ENCODE measurements at regions not wholly inside any gene's neighbourhood (a gene's known extent, or its start where the extent isn't known, plus 50 kb on each side); places are given as distances from the start of the nearest gene placed in this dataset.

DNA sequence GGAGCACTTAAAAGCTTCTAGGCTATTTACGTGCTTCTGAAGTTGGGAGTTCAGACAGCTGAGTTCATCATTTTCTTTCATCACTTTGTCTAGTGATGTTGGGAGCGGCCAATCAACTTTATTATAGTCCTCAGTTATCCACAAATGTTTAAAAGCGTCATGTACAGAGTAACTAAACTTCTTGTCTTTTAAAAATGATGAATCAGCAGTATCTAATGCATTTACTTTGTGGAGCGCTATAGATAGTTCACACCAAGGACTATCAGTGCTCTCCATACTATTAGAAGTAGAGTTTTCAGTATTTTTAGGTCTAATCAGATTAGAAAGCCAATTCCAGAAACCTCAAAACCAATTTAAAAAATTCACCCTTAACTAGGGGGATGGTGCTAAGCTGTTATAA lies 778.7 kb upstream of the PRMT6 start:
- Histone ChIP-seq H3K9me3 (ENCODE audit: low read length) (peaks cover 30% of the 10 kb centered on the region), H3K79me2 (ENCODE audit: low read length) (no peaks in the 10 kb centered on the region), H3K27ac (ENCODE audit: low read length) (no peak overlapping the region), H3K4me1 (ENCODE audit: low read length) (no peaks in the 10 kb centered on the region), H3K27me3 (ENCODE audit: low read length) (no peaks in the 10 kb centered on the region), H3K9ac (ENCODE audit: low read length) (no peak overlapping the region), H3K36me3 (ENCODE audit: insufficient read depth, low read length) (no peaks in the 10 kb centered on the region), H2AFZ (ENCODE audit: low read length) (no peak overlapping the region), H3K4me2 (ENCODE audit: low read depth, low read length, poor library complexity, severe bottlenecking) (no peak overlapping the region), H3K9me2 (replicated peaks; ENCODE audit: insufficient read depth, low read length) (no peaks in the 10 kb centered on the region), H4K20me1 (ENCODE audit: insufficient read depth, low read depth, low read length) (no peaks in the 10 kb centered on the region), H3K4me3 (ENCODE audit: low read length) (no peak overlapping the region)
- DNase-seq, result no peak

DNA sequence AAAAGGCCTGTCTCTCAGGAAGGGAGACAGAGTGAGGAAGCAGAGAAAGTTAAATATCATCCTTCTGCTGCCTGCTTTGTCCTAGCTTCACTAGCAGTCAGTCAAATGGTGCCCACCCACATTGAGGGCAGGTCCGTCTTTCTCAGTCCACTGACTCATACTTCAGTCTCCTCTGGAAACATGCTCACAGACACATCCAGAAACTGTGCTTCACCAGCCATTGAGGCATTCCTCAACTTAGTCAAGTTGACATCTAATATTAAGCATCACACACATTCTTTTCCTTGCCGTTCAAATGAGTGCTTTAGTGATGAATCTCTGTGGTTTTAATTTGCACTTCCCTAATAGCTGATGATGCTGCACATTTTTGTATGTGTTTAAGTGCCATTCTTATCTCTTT lies 777.8 kb upstream of the PRMT6 start:
- H3K79me2 ChIP-seq (ENCODE audit: low read length), result no peaks in the 10 kb centered on the region
- peaks cover 22% of the 10 kb centered on the region for H3K9me3 ChIP-seq (ENCODE audit: low read length)
- H4K20me1 ChIP-seq (ENCODE audit: insufficient read depth, low read depth, low read length), result no peaks in the 10 kb centered on the region
- no peaks in the 10 kb centered on the region for H3K36me3 ChIP-seq (ENCODE audit: insufficient read depth, low read length)
- DNase-seq, result no peak
- H3K27ac ChIP-seq (ENCODE audit: low read length), result no peak overlapping the region
- H3K27me3 ChIP-seq (ENCODE audit: low read length), result no peaks in the 10 kb centered on the region
- no peak overlapping the region for H3K4me3 ChIP-seq (ENCODE audit: low read length)
- H2AFZ ChIP-seq (ENCODE audit: low read length), result no peak overlapping the region
- no peaks in the 10 kb centered on the region for H3K4me1 ChIP-seq (ENCODE audit: low read length)
- no peak overlapping the region for H3K9ac ChIP-seq (ENCODE audit: low read length)
- H3K4me2 ChIP-seq (ENCODE audit: low read depth, low read length, poor library complexity, severe bottlenecking), result no peak overlapping the region
- no peaks in the 10 kb centered on the region for H3K9me2 ChIP-seq (replicated peaks; ENCODE audit: insufficient read depth, low read length)

DNA sequence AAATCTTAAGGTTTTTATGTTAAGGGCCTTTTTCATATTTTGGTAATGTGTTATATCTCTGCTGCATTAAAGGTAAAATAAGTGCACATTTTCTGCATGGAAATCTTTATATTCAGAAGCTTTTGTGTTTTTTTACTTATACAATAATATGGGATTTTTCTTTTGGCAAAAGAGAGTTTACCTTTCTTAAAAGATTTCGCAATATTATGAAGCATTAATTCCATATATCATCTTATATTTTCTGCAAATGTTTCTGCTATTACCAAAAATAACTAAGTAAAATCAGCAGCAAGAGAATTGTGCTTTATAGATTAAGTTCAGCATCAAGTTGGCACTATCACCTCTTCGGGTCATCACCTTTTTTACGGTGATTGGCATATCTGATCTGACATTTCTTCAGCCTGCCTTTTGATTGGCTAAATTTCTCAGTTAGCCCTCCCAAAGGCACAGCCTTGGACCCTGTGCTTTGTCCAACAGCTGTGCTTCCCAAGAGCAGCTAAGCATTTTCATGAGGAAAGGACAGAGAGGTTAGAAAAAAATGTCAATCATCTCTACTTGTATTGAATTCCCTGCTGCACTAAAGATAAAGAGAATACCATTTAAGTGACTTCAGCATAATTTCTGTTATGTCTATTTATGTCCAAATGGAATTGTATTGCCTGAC lies 767.1 kb upstream of the PRMT6 start:
- Histone ChIP-seq H3K36me3 (ENCODE audit: insufficient read depth, low read length) (no peaks in the 10 kb centered on the region), H2AFZ (ENCODE audit: low read length) (no peak overlapping the region), H3K79me2 (ENCODE audit: low read length) (no peaks in the 10 kb centered on the region), H3K9me3 (ENCODE audit: low read length) (peaks cover 15% of the 10 kb centered on the region), H3K27me3 (ENCODE audit: low read length) (no peaks in the 10 kb centered on the region), H3K4me3 (ENCODE audit: low read length) (no peak overlapping the region), H4K20me1 (ENCODE audit: insufficient read depth, low read depth, low read length) (no peaks in the 10 kb centered on the region), H3K27ac (ENCODE audit: low read length) (no peak overlapping the region), H3K4me1 (ENCODE audit: low read length) (no peaks in the 10 kb centered on the region), H3K9me2 (replicated peaks; ENCODE audit: insufficient read depth, low read length) (no peaks in the 10 kb centered on the region), H3K4me2 (ENCODE audit: low read depth, low read length, poor library complexity, severe bottlenecking) (no peak overlapping the region), H3K9ac (ENCODE audit: low read length) (no peak overlapping the region)
- no peak for DNase-seq

DNA sequence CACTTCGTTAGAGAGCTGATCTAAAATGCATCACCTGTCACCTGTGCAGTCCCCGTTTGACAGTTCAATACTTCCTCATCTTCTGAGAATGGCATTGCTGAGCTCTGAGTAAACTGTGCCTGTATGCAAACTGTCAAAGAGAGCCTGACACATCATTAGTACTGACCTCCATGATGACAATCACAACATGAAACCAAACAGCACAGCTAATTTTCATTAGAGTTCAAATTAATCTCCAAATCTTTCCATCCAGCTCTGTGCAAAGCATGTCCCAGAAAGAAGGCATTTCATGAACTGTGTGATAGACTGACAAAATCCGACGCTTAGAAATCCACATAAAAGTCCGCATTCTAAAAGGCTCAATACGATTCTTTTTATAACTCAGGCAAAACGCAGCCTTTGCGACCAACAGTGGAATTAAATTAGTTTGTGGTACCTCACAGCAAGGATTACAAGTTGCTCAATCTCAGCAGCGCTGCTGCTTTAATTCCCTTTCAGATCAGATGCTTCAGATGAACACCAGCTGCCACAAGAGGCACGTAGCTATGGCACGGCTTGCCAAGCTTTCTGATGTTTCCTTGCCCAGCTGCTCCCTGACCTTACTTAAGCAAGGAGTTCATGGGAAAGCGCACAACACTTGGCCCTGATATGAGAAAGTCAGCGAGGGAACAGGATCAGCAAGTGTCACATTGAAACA lies 765.5 kb upstream of the PRMT6 start:
- no peak overlapping the region for H3K27ac ChIP-seq (ENCODE audit: low read length)
- no peaks in the 10 kb centered on the region for H3K79me2 ChIP-seq (ENCODE audit: low read length)
- peaks cover 21% of the 10 kb centered on the region for H3K9me3 ChIP-seq (ENCODE audit: low read length)
- no peak overlapping the region for H3K4me3 ChIP-seq (ENCODE audit: low read length)
- no peaks in the 10 kb centered on the region for H4K20me1 ChIP-seq (ENCODE audit: insufficient read depth, low read depth, low read length)
- H3K4me2 ChIP-seq (ENCODE audit: low read depth, low read length, poor library complexity, severe bottlenecking), result no peak overlapping the region
- H3K4me1 ChIP-seq (ENCODE audit: low read length), result no peaks in the 10 kb centered on the region
- H3K9ac ChIP-seq (ENCODE audit: low read length), result no peak overlapping the region
- H3K36me3 ChIP-seq (ENCODE audit: insufficient read depth, low read length), result no peaks in the 10 kb centered on the region
- DNase-seq, result no peak
- no peaks in the 10 kb centered on the region for H3K27me3 ChIP-seq (ENCODE audit: low read length)
- no peaks in the 10 kb centered on the region for H3K9me2 ChIP-seq (replicated peaks; ENCODE audit: insufficient read depth, low read length)
- no peak overlapping the region for H2AFZ ChIP-seq (ENCODE audit: low read length)

DNA sequence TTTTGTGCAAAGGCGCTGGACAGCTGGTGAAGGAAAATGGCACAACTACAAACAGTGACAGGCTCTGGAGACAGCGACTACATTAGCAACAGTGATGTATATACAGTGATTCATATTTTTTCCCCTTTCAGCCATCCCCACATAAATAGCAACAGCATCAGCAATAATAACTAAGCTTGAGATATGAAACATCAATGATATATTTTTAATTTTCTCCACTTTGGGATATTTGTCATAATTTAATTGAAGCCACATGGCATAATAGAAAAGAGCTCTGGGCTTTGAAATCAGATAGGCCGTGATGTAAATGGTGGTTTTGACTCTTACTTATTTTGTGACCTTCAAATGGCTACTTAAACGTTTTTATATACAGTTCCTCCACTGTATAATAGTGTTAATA lies 764.3 kb upstream of the PRMT6 start:
- DNase-seq, result no peak
- Histone ChIP-seq H2AFZ (ENCODE audit: low read length) (no peak overlapping the region), H3K9me3 (ENCODE audit: low read length) (peaks cover 21% of the 10 kb centered on the region), H3K4me3 (ENCODE audit: low read length) (no peak overlapping the region), H3K79me2 (ENCODE audit: low read length) (no peaks in the 10 kb centered on the region), H3K36me3 (ENCODE audit: insufficient read depth, low read length) (no peaks in the 10 kb centered on the region), H3K4me1 (ENCODE audit: low read length) (no peaks in the 10 kb centered on the region), H3K4me2 (ENCODE audit: low read depth, low read length, poor library complexity, severe bottlenecking) (no peak overlapping the region), H3K9me2 (replicated peaks; ENCODE audit: insufficient read depth, low read length) (no peaks in the 10 kb centered on the region), H3K9ac (ENCODE audit: low read length) (no peak overlapping the region), H3K27me3 (ENCODE audit: low read length) (no peaks in the 10 kb centered on the region), H4K20me1 (ENCODE audit: insufficient read depth, low read depth, low read length) (no peaks in the 10 kb centered on the region), H3K27ac (ENCODE audit: low read length) (no peak overlapping the region)

DNA sequence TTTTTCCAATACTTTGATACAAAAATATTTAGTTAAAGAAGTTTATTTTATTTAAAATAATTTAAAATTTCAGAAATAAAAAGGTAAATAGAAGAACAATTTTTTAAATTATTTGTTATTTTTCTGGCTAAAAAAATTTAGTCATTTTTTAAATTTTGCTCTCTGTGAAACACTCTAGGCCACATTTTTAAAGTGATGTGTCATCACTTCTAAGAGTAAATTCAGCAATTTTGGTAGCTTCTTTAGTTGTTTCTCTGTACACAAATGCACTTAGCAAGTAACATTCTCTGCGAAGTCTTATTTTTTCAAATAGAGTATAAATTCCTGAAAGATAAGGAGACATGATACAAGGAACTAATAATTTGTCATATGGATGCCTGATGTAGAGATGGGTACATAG lies 760.0 kb upstream of the PRMT6 start:
- no peaks in the 10 kb centered on the region for H4K20me1 ChIP-seq (ENCODE audit: insufficient read depth, low read depth, low read length)

DNA sequence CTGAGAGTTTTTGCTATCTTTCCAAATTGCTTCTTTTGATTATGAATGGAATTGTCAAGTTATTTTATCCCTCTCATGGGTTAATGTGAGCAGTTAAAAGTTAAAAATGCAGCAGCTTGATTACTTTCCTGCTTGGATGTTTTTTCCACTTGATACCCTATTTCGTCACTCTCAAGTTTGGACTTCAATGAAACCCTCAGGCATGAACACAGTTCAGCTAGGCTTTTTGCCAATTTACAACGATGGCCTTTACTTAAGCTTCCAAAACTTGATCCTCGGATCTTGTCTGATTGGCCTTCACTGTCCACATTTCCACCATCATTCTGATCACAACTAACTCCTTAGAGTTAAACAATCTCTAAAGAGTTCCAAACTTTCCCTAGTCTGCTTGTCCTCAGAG lies 752.4 kb upstream of the PRMT6 start:
- DNase-seq, result no peak
- no peak overlapping the region for H3K27ac ChIP-seq (ENCODE audit: low read length)
- H3K27me3 ChIP-seq (ENCODE audit: low read length), result no peaks in the 10 kb centered on the region
- H3K36me3 ChIP-seq (ENCODE audit: insufficient read depth, low read length), result no peaks in the 10 kb centered on the region
- H2AFZ ChIP-seq (ENCODE audit: low read length), result no peak overlapping the region
- H3K9me3 ChIP-seq (ENCODE audit: low read length), result peaks cover 46% of the 10 kb centered on the region
- H3K4me2 ChIP-seq (ENCODE audit: low read depth, low read length, poor library complexity, severe bottlenecking), result no peak overlapping the region
- no peak overlapping the region for H3K4me3 ChIP-seq (ENCODE audit: low read length)
- H4K20me1 ChIP-seq (ENCODE audit: insufficient read depth, low read depth, low read length), result no peaks in the 10 kb centered on the region
- H3K4me1 ChIP-seq (ENCODE audit: low read length), result no peaks in the 10 kb centered on the region
- H3K9ac ChIP-seq (ENCODE audit: low read length), result no peak overlapping the region
- H3K9me2 ChIP-seq (replicated peaks; ENCODE audit: insufficient read depth, low read length), result no peaks in the 10 kb centered on the region
- H3K79me2 ChIP-seq (ENCODE audit: low read length), result no peaks in the 10 kb centered on the region

More for the DNA sequence above, 760.0 kb upstream of the PRMT6 start:
- Histone ChIP-seq H3K9ac (ENCODE audit: low read length) (no peak overlapping the region), H3K79me2 (ENCODE audit: low read length) (no peaks in the 10 kb centered on the region), H3K27ac (ENCODE audit: low read length) (no peak overlapping the region), H3K9me3 (ENCODE audit: low read length) (peaks cover 18% of the 10 kb centered on the region), H3K9me2 (replicated peaks; ENCODE audit: insufficient read depth, low read length) (no peaks in the 10 kb centered on the region), H3K36me3 (ENCODE audit: insufficient read depth, low read length) (no peaks in the 10 kb centered on the region), H3K27me3 (ENCODE audit: low read length) (no peaks in the 10 kb centered on the region), H3K4me1 (ENCODE audit: low read length) (no peaks in the 10 kb centered on the region), H3K4me3 (ENCODE audit: low read length) (no peak overlapping the region), H3K4me2 (ENCODE audit: low read depth, low read length, poor library complexity, severe bottlenecking) (no peak overlapping the region), H2AFZ (ENCODE audit: low read length) (no peak overlapping the region)
- DNase-seq, result no peak

DNA sequence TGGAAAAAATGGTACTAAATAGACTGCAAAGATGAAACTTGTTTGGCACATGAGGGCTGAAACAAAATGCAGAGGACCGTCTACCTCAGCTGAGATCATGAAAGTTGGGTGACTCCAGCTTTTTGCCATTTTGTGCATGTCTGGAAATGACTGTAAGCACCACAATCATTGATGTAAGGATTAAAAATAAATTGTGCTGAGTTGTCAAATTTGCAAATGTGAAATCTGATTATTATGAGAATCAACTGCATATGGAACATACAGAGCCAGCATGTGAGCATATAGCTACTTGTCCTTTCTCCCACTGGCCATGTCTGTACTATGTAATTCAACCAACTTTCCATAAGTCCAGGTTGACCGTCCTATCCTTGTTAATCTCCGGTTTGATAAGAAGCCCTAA lies 736.9 kb upstream of the PRMT6 start:
- no peak for DNase-seq

More for the DNA sequence above, 736.9 kb upstream of the PRMT6 start:
- Histone ChIP-seq H3K9me2 (replicated peaks; ENCODE audit: insufficient read depth, low read length) (no peaks in the 10 kb centered on the region), H3K4me1 (ENCODE audit: low read length) (no peaks in the 10 kb centered on the region), H3K4me3 (ENCODE audit: low read length) (no peak overlapping the region), H3K9me3 (ENCODE audit: low read length) (peaks cover 3% of the 10 kb centered on the region; the same call in 1 of the 2 replicates), H3K4me2 (ENCODE audit: low read depth, low read length, poor library complexity, severe bottlenecking) (no peak overlapping the region), H3K27ac (ENCODE audit: low read length) (no peak overlapping the region), H2AFZ (ENCODE audit: low read length) (no peak overlapping the region), H3K9ac (ENCODE audit: low read length) (no peak overlapping the region), H3K36me3 (ENCODE audit: insufficient read depth, low read length) (no peaks in the 10 kb centered on the region), H3K79me2 (ENCODE audit: low read length) (no peaks in the 10 kb centered on the region), H4K20me1 (ENCODE audit: insufficient read depth, low read depth, low read length) (no peaks in the 10 kb centered on the region), H3K27me3 (ENCODE audit: low read length) (no peaks in the 10 kb centered on the region)

All from Karpas-422 (cell line).